ENCODE measurements at regions not wholly inside any gene's neighbourhood (a gene's known extent, or its start where the extent isn't known, plus 50 kb on each side); places are given as distances from the start of the nearest gene placed in this dataset.
"Not testable (repeated sequence)": the region's sequence is repeated elsewhere in the genome, so short reads cannot be mapped to it uniquely, and the experiment has no call there.

DNA sequence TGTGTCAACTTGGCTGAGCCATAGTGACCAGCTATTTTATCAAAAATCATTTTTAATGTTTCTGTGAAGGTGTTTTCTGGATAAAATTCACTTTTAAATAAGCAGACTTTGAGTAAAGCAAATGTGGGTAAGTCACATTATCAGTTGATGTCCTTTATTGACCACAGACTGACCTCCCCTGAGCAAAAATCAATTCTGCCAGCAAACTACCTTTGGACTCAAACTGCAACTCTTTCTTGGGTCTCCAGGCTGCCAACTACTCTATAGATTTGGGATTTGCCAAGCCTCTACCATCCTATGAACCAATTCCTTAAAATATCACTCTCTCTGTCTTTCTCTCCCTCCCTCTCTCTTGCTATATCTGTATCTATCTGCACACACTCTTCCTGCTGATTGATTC is 1571.7 kb upstream of the NUDT12 start:
- Mint-ChIP-seq H3K27me3 (no peaks in the 10 kb centered on the region), H3K9me3 (ENCODE audit: low read depth) (peaks cover 15% of the 10 kb centered on the region), H3K4me3 (no peak overlapping the region), H3K27ac (no peak overlapping the region), H3K36me3 (ENCODE audit: low read depth) (no peaks in the 10 kb centered on the region), H3K4me1 (no peaks in the 10 kb centered on the region)
- no peak for DNase-seq
- ATAC-seq: no peak
- ChIA-PET CTCF (no interaction called here), POLR2A (no interaction called here)
- intact Hi-C loops (cut with DNase I, micrococcal nuclease): no loop called here

DNA sequence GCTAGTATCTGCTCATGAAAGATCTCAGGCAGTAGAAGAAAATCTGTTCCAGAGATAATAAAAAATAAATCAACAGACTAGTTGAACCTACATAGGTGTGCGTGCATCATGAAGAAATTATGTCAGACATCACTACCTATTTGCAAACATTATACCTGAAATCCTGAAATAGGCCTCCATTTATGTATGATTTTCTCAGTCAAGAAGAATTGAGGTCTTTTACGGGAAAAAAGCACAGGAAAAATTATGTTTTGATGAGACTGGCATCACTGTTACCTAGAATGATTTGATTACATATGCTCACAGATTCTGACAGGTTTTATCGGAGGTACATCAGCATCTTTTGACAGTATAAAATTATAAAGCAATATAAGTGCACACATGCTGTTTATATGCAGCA is 1570.5 kb upstream of the NUDT12 start:
- DNase-seq (no peak), ATAC-seq (no peak)
- POLR2A ChIA-PET: no interaction called here
- CTCF ChIA-PET: no interaction called here
- intact Hi-C loops (cut with DNase I, micrococcal nuclease): no loop called here
- no peaks in the 10 kb centered on the region for H3K4me1 Mint-ChIP-seq
- no peaks in the 10 kb centered on the region for H3K27me3 Mint-ChIP-seq
- no peak overlapping the region for H3K27ac Mint-ChIP-seq
- H3K36me3 Mint-ChIP-seq (ENCODE audit: low read depth): no peaks in the 10 kb centered on the region
- H3K4me3 Mint-ChIP-seq: no peak overlapping the region
- peaks cover 14% of the 10 kb centered on the region for H3K9me3 Mint-ChIP-seq (ENCODE audit: low read depth)

DNA sequence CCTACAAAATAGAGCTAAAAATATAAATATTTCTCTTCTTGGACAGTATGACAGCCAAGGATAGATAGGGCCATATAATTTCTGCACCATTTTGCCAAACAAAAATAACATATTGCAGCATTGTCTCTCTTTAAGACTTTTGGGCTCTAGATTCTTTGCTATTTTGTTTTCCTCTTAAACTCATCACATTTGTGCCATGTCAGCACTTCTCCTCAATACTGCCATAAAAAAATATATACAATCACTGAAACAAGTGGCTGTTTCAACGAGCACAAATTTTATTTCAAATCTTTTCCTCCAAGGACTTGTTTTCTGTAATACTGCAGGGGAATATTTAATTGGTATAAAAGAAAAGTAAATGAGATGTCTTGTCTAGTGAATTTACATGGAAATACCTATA is 1570.0 kb upstream of the NUDT12 start:
- no peak for ATAC-seq
- H3K4me3 Mint-ChIP-seq: no peak overlapping the region
- H3K4me1 Mint-ChIP-seq: no peaks in the 10 kb centered on the region
- H3K9me3 Mint-ChIP-seq (ENCODE audit: low read depth): peaks cover 16% of the 10 kb centered on the region
- ChIA-PET POLR2A (no interaction called here), CTCF (no interaction called here)
- H3K27ac Mint-ChIP-seq: no peak overlapping the region
- intact Hi-C loops (cut with DNase I, micrococcal nuclease): no loop called here
- H3K36me3 Mint-ChIP-seq (ENCODE audit: low read depth): no peaks in the 10 kb centered on the region
- DNase-seq: no peak
- no peaks in the 10 kb centered on the region for H3K27me3 Mint-ChIP-seq

DNA sequence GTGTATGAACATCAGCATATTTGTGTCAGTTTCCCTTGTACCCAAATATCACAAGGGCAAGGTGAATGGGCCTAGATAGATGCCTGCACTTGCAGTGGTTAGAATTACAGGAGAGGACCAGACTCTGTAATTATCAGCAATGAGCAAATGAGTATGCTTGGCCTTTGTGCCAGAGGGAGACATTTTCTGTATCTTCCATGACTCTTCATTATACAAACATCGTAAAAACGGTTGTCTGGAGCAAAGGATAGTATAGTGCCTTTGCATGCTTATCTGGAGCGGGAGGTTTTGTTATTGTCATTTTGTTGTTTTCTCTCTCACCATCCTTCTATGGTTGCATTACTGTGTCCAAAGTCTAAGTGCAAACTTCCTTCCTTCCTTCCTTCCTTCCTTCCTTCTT is 1568.5 kb upstream of the NUDT12 start:
- intact Hi-C loops (cut with DNase I, micrococcal nuclease): no loop called here

GRCh38 chr5:105101577-105101976 is 1539.0 kb upstream of the NUDT12 start:
- Mint-ChIP-seq H3K36me3 (ENCODE audit: low read depth) (no peaks in the 10 kb centered on the region), H3K4me1 (no peaks in the 10 kb centered on the region), H3K9me3 (ENCODE audit: low read depth) (peaks cover 9% of the 10 kb centered on the region), H3K4me3 (no peak overlapping the region), H3K27me3 (no peaks in the 10 kb centered on the region), H3K27ac (no peak overlapping the region)
- ChIA-PET CTCF (no interaction called here), POLR2A (no interaction called here)
- no peak for DNase-seq
- no peak for ATAC-seq
- intact Hi-C loops (cut with DNase I, micrococcal nuclease): no loop called here

More for the DNA sequence above, 1568.5 kb upstream of the NUDT12 start:
- Mint-ChIP-seq H3K4me1 (no peaks in the 10 kb centered on the region), H3K36me3 (ENCODE audit: low read depth) (no peaks in the 10 kb centered on the region), H3K27me3 (no peaks in the 10 kb centered on the region), H3K27ac (no peak overlapping the region), H3K4me3 (no peak overlapping the region), H3K9me3 (ENCODE audit: low read depth) (peaks cover 15% of the 10 kb centered on the region)
- no peak for DNase-seq
- ChIA-PET POLR2A (no interaction called here), CTCF (no interaction called here)
- ATAC-seq: no peak

DNA sequence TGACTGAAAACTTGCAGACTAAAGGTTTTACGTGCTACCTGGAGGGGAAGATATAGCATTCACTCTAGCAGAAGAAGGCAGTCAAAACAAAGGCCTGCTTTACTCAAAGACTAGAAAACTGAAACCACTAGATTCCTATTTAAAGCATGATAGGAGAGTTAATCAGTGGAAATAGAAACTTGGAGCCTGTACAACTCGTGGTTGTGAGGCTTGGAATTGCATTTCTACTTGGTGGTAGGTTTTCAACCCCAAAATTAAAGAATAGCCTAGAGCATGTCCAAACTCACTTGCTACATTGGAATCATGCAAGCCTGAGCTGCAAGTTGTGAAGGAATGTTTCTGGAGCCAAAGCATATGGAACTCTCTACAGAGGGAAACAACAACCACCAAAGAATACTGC is 1526.4 kb upstream of the NUDT12 start:
- ATAC-seq: no peak
- no peaks in the 10 kb centered on the region for H3K27me3 Mint-ChIP-seq

DNA sequence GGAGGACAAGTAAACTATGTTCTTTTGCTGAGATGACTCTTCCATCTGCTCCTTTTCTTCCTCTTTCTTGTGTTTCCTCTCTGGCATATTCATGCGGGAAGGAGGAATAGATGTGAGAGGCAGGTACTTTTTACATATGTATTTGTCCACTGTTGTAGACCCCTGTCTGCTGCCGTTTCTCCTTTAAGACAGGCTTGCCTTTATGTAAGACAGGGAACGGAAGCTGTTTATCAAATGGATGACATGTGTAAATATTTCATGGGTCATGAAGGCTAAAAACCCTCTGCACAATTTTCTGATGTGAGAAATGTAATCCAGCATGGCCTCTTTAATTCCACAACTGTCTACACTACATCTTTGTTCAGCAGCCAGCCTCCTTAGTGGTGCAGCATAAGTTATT is 1525.5 kb upstream of the NUDT12 start:
- no peaks in the 10 kb centered on the region for H3K27me3 Mint-ChIP-seq
- ATAC-seq (no peak), DNase-seq (no peak)
- no peaks in the 10 kb centered on the region for H3K36me3 Mint-ChIP-seq (ENCODE audit: low read depth)
- no peak overlapping the region for H3K27ac Mint-ChIP-seq
- ChIA-PET POLR2A (no interaction called here), CTCF (no interaction called here)
- intact Hi-C loops (cut with DNase I, micrococcal nuclease): no loop called here
- H3K4me1 Mint-ChIP-seq: no peaks in the 10 kb centered on the region
- no peak overlapping the region for H3K4me3 Mint-ChIP-seq
- peaks cover 13% of the 10 kb centered on the region for H3K9me3 Mint-ChIP-seq (ENCODE audit: low read depth)

More for the DNA sequence above, 1526.4 kb upstream of the NUDT12 start:
- intact Hi-C loops (cut with DNase I, micrococcal nuclease): no loop called here
- Mint-ChIP-seq H3K27ac (no peak overlapping the region), H3K36me3 (ENCODE audit: low read depth) (no peaks in the 10 kb centered on the region), H3K9me3 (ENCODE audit: low read depth) (peaks cover 17% of the 10 kb centered on the region), H3K4me3 (no peak overlapping the region), H3K4me1 (no peaks in the 10 kb centered on the region)
- ChIA-PET POLR2A (no interaction called here), CTCF (no interaction called here)
- DNase-seq: no peak

DNA sequence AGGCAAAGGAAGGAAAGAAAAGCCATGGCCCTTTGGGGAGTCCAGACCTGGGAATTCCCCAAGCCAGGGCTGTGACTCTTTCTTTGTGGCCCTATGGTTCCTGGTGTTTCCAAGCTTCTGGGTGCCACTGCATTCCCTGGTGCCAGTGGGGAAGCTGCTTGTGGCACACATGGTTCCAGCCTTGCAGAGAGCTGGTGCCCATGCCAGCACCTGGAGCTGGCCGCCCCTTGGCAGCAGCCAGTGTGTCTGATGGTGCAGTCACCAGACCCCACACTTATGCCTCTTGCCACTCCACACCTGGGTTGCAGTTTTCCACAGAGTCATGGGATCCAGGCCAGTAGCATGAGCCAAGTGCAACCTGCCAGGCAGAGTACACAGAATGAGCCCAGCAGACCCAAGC is 1495.3 kb upstream of the NUDT12 start:
- POLR2A ChIA-PET: no interaction called here
- intact Hi-C loops (cut with DNase I, micrococcal nuclease): no loop called here
- H3K9me3 Mint-ChIP-seq (ENCODE audit: low read depth): peaks cover 4% of the 10 kb centered on the region
- H3K27me3 Mint-ChIP-seq: no peaks in the 10 kb centered on the region
- no peak for ATAC-seq
- no peak for DNase-seq
- no peaks in the 10 kb centered on the region for H3K4me1 Mint-ChIP-seq
- CTCF ChIA-PET: interaction anchor here (0.6 kb wide), 1 partner anchor 750 kb away, joined by 4 read pairs; no protein-coding TSS in a partner anchor
- no peaks in the 10 kb centered on the region for H3K36me3 Mint-ChIP-seq (ENCODE audit: low read depth)
- no peak overlapping the region for H3K4me3 Mint-ChIP-seq
- no peak overlapping the region for H3K27ac Mint-ChIP-seq

DNA sequence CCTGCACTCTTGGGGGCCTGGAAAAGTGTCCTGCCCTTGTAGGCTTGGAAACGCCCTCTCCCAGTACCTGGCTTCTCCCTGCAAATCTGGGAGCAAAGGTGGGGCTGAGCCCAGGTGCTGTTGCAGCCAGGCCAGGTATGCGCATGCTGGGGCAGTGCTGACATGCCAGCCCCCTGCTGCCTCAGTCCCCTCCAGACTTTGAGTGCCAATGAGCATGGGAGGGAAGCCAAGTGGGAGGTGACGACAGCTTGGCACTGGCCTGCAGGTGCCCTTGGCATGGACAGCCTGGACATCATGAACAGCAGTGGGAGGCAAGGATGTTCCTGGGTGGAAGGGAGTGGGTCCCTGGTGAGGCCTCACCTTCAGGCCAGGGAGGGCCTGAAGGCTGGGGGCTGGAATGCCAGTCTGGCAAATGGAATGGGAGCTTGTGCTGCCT is 1494.4 kb upstream of the NUDT12 start:
- DNase-seq (no peak), ATAC-seq (no peak)
- intact Hi-C loops (cut with DNase I, micrococcal nuclease): no loop called here
- peaks cover 10% of the 10 kb centered on the region for H3K9me3 Mint-ChIP-seq (ENCODE audit: low read depth)
- no peaks in the 10 kb centered on the region for H3K36me3 Mint-ChIP-seq (ENCODE audit: low read depth)
- CTCF ChIA-PET: interaction anchor here (0.6 kb wide), 1 partner anchor 25 kb away, joined by 3 read pairs; no protein-coding TSS in a partner anchor
- H3K4me1 Mint-ChIP-seq: no peaks in the 10 kb centered on the region
- no peak overlapping the region for H3K27ac Mint-ChIP-seq
- H3K4me3 Mint-ChIP-seq: no peak overlapping the region
- no peaks in the 10 kb centered on the region for H3K27me3 Mint-ChIP-seq
- POLR2A ChIA-PET: no interaction called here

- Mint-ChIP-seq H3K9me3 (ENCODE audit: low read depth) (peaks cover 10% of the 10 kb centered on the region), H3K27ac (no peak overlapping the region), H3K27me3 (no peaks in the 10 kb centered on the region), H3K36me3 (ENCODE audit: low read depth) (no peaks in the 10 kb centered on the region), H3K4me1 (no peaks in the 10 kb centered on the region), H3K4me3 (no peak overlapping the region)
- ChIA-PET POLR2A (no interaction called here), CTCF (no interaction called here)
- DNase-seq (no peak), ATAC-seq (no peak)
- intact Hi-C loops (cut with DNase I, micrococcal nuclease): no loop called here
Observed at GRCh38 chr5:105054406-105054805, 1491.8 kb upstream of the NUDT12 start.

- Mint-ChIP-seq H3K4me1 (no peaks in the 10 kb centered on the region), H3K9me3 (ENCODE audit: low read depth) (peaks cover 9% of the 10 kb centered on the region), H3K36me3 (ENCODE audit: low read depth) (no peaks in the 10 kb centered on the region), H3K27me3 (no peaks in the 10 kb centered on the region), H3K4me3 (no peak overlapping the region), H3K27ac (no peak overlapping the region)
- DNase-seq (no peak), ATAC-seq (no peak)
- ChIA-PET CTCF (no interaction called here), POLR2A (no interaction called here)
- intact Hi-C loops (cut with DNase I, micrococcal nuclease): no loop called here
Observed at GRCh38 chr5:105042623-105043022, 1480.0 kb upstream of the NUDT12 start.

DNA sequence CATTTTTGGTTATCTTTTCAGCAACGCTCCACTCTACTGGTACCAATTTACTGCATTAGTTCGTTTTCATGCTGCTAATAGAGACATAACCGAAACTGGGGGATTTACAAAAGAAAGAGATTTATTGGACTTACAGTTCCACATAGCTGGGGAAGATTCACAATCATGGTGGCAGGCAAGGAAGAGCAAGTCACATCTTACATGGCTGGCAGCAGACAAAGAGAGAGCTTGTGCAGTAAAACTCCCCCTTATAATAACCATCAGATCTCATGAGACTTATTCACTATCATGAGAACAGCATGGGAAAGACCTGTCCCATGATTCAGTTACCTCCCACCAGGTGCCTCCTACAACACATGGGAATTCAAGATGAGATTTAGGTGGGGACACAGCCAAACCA is 1474.2 kb upstream of the NUDT12 start:
- H3K36me3 Mint-ChIP-seq (ENCODE audit: low read depth); CTCF ChIA-PET; POLR2A ChIA-PET; H3K4me1 Mint-ChIP-seq; H3K4me3 Mint-ChIP-seq; H3K27me3 Mint-ChIP-seq; ATAC-seq; DNase-seq; intact Hi-C loops (cut with DNase I, micrococcal nuclease); H3K27ac Mint-ChIP-seq: not testable (repeated sequence)
- H3K9me3 Mint-ChIP-seq (ENCODE audit: low read depth): peaks cover 16% of the 10 kb centered on the region

GRCh38 chr5:105034401-105034763 is 1471.8 kb upstream of the NUDT12 start:
- H3K36me3 Mint-ChIP-seq (ENCODE audit: low read depth): no peaks in the 10 kb centered on the region
- no peak for DNase-seq
- ChIA-PET CTCF (no interaction called here), POLR2A (no interaction called here)
- no peak overlapping the region for H3K27ac Mint-ChIP-seq
- no peaks in the 10 kb centered on the region for H3K27me3 Mint-ChIP-seq
- no peaks in the 10 kb centered on the region for H3K4me1 Mint-ChIP-seq
- intact Hi-C loops (cut with DNase I, micrococcal nuclease): no loop called here
- no peak for ATAC-seq
- no peak overlapping the region for H3K4me3 Mint-ChIP-seq
- H3K9me3 Mint-ChIP-seq (ENCODE audit: low read depth): peaks cover 12% of the 10 kb centered on the region
